Right lobe of liver (tissue), 4 donors: ENCODE measurements at regions not wholly inside any gene's neighbourhood (a gene's known extent, or its start where the extent isn't known, plus 50 kb on each side); places are given as distances from the start of the nearest gene placed in this dataset.

ENCODE experiments used
- POLR2A ChIP-seq: fragments of 450-650 bp; IDR thresholded peaks from one replicate; pipeline ENCODE4 v1.6.1; 2017; ENCODE audit warnings: antibody characterized with exemption, mild to moderate bottlenecking
- TF ChIP-seq, protein P1 (sequence below), 4 donors: fragments of 200-600 bp in 3 of 4; fragments of 450-650 bp in 1 of 4; IDR thresholded peaks; one replicate each; pipeline versions ENCODE4 v1.5.1 to v1.8.0; 2016 to 2022; ENCODE audit warnings: antibody characterized with exemption in 4 of 4, mild to moderate bottlenecking in 2 of 4
- donor health status: DM: no; HTN: no; CAD: no.
- donor health status: DM: no; HTN: no; CAD: no.
- donor health status: DM: no; HTN: yes; CAD: no.

DNA sequence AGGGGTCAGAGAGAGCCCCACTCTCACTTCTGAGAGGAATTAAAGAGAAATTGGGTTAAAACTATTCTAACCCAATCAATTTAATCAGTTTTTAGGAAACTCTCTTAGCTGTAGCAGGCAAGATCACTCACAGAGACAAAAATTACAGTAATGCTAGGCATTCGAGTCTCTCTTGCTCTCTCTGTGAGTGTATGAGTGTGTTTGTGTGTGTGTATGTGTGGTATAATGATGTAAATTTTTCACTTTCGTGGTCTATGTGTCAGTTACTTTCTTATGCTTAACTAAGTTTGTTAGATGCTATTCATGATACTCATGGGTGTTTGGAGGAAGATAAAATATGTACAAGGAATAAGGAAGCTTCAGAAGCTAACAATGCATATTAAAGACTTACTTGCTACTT is 131.3 kb downstream of the FASLG start:
- TF ChIP-seq, protein P1, sequence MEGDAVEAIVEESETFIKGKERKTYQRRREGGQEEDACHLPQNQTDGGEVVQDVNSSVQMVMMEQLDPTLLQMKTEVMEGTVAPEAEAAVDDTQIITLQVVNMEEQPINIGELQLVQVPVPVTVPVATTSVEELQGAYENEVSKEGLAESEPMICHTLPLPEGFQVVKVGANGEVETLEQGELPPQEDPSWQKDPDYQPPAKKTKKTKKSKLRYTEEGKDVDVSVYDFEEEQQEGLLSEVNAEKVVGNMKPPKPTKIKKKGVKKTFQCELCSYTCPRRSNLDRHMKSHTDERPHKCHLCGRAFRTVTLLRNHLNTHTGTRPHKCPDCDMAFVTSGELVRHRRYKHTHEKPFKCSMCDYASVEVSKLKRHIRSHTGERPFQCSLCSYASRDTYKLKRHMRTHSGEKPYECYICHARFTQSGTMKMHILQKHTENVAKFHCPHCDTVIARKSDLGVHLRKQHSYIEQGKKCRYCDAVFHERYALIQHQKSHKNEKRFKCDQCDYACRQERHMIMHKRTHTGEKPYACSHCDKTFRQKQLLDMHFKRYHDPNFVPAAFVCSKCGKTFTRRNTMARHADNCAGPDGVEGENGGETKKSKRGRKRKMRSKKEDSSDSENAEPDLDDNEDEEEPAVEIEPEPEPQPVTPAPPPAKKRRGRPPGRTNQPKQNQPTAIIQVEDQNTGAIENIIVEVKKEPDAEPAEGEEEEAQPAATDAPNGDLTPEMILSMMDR (IDR thresholded peaks at IDR 0.05), result no peak
- no peak for TF ChIP-seq POLR2A
